Activated CD4-positive, alpha-beta T cell treated with anti-CD3 and anti-CD28 coated beads, Interleukin-2, amount 50 U/mL, for 48 hours (primary cell): ENCODE measurements at regions not wholly inside any gene's neighbourhood (a gene's known extent, or its start where the extent isn't known, plus 50 kb on each side); places are given as distances from the start of the nearest gene placed in this dataset.

Experiments
- DNase-seq, 2 experiments: peaks; one replicate each; pipeline ENCODE4 v3.0.0-alpha.2; 2020

DNA sequence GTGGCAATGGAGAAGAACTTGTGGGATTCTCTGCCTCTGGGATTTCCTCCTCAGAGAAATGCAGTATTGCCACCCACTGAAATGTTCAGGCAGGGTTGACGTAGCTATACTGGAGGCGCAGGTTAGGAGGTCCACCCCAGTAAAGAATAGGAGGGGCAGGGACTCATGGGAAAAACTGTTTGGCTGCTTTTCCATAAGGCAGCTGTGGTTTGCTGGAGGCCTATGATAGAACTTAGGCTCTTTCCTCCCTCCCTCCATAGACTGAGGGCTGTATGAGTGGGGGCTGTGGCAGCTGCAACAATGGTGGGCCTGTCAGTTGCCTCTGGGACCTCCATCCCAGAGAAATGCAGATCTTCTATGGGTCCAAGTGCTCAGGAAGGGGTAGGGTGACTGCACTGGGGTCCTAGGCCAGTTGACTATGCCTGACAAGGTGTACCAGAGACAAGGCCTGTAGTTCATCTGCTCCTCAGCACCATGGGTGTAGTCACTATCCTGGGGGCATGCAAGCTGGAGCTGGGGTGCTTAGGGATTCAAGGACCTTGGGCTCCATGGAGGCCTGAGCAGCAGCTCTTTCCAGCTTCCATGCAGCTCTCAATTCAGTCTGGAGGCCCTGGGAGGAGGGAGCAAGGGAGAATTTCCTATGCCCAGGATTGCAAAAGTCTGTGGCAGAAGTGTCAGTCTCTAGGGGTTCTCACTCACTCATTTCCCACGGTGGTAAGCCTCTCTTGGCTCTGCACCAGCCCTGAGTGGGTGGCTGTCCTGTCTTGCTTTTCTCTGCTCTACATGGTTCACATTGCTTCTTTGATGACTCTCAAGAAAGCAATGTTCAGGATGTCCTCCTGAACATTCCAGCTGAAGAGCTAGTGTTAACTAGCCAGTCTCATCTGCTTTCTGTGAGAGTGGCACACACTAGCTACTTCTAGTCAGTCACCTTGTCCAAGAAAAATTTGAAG is 353.0 kb downstream of the IDS start:
- DNase-seq, result no peak

DNA sequence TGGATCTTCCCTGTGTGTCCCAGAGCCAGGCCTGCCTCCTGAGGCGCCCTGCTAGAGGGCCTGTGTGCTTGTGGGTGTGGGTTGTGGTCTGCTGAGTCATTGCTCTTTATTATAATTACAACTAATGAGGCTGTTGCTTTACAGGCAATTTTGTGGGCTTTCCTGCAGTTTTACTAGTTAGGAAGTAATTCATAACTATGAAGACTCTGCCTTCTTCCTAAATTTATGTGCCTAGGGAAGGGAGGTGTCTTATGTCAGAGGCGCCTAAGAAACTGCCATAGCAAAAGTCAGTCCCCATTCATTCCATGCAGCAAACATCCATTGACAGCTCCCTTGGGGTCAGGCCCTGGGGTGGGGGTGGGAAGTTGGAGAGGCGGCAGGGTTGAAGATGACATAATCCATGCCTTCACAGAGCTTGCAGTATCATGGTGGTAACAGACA is 359.2 kb downstream of the IDS start:
- DNase-seq, result peak in 1 of 2 experiments; percentile 3

DNA sequence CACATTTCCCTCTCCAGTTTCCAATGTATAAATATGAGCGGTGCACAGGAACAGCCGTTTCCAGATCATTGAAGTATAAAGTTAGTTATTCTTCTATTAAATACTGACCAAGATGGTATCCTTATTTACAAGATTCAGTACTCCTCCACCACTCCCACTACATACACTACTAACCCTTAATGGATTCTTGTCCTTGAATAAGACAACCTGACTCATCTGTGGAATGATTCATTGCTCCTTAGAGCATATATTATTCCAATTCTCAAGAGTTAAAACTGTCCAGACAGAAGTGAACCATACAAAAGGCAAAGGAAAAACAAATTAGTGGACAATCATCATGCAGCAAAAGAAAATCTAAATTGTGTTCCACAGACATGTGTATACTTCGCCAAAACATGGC is 373.3 kb downstream of the IDS start:
- no peak for DNase-seq

DNA sequence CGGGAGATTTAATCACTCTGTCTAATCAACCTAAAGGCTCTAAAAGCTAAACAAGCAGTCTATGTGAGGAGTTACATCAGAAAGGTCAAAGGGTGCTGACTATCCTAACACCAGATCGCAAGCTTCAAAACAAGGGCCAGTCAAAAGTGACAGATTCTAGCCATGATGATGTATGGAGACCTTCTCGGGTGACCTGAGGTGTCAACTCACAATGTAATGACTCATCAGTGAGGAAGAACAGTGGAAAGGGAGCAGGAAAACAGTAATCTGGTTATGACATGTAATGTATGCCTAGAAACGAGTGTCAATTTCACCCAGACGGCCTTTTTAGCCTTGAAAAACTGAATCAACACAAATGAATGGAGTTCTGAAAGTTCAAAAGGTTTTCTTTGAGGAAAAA is 375.3 kb downstream of the IDS start:
- DNase-seq, result no peak

DNA sequence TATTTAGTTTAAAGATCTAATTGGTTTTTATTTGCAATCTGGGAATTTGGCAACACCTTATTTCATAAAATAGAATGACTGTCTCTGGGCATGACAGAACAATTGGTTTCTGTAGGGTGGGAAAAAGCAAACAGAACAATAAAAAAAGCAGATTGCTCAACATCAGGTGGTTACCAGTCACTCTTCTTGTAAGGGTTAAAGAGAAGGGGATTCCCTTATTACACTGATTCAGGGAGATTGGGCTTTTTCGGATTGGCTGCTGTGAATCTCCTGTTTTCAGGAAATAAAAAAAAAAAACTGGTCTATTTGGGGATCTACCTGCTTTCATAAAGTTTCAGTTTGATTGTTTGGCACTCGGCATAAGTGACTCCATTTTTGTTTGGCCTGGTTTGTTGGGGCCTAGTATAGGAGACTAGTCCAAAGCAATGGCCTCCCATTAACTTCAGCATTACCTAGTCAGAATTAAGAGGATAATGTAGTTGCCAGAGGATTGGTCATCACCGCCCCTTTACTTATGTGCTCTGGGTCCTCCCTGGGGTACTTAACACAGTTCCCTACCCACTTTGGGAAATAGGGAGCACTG is 380.5 kb downstream of the IDS start:
- DNase-seq, result no peak

DNA sequence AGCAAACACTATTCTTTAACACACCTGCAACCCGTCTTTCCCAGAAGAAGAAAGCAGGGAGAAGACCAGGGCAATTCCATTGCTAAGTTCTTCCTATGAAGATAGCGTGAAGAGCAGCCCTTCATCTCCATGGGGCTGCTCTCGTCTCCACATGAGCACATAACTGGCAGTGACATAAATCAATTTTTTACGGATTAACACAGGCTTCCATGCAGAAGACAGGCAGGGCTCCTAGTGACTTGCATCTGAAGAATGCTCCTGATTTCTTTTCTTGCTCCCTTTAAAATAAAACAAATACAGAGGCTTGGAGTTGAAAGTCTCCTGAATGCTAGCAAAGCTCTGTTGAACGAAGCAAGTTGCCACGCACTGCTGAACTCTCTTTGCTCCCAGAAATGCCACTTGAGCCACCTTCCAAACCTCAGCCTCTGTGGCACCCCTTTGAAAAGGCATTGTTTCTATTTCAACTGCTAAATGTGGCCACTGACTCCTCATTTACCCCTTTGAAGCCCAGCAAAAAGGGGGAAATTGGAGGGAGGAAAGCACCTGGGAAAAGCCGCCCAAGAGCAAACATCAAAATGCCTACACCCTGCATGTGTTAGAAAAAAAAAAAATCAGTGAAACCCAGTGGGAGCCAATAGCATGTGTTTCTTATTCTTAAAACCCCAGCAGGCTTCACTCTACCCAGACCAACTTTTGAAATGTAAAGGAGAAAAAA is 383.7 kb downstream of the IDS start:
- no peak for DNase-seq

DNA sequence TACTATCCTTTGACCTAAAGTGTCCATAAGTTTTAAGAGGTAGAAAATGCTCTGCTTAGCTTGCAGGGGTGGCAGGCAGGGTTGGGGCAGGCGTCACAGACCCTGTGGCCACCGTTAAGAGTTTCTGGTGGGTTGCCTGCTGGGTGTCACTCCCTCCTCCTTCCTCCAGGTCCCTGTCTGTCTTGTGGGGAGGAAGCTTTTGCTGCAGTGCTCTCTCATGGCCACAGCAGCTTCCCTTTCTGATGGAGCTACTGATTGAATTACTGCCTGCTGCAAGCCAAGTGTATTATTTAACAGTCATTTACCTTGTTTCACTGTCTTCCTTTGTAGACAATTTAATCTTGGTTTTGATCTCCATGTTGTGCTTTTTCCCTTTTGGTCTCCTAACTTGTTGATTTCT is 384.6 kb downstream of the IDS start:
- DNase-seq, result no peak

DNA sequence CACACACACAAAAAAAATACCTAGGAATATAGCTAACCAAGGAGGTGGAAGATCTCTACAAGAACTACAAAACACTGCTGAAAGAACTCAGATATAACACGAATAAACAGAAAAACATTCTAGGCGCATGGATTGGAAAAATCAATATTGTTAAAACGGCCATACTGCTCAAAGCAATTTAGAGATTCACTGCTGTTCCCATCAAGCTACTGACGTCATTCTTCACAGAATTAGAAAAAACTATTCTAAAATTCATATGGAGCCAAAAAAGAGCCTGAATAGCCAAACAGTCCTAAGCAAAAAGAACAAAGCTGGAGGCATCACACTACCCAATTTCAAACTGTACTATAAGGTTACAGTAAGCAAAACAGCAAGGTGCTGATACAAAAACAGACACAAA is 390.2 kb downstream of the IDS start:
- DNase-seq, result no peak

DNA sequence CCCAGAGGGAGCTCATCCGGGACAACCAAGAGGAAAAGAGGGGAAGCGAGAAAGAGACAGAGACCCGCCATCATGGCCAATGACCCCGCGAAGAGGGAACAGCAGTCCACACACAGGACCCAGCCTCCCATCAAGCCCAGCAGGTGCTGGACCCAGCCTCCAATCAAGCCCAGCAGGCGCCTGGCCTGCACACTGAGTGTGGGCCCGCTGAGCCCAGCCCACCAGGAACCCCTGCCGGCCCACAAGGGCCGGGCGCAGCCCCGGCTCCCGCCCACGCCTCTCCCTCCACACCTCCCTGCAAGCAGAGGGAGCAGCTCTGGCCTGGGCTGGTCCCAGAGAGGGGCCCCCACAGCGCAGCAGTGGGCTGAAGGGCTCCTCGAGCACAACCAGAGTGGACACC is 391.1 kb downstream of the IDS start:
- no peak for DNase-seq

DNA sequence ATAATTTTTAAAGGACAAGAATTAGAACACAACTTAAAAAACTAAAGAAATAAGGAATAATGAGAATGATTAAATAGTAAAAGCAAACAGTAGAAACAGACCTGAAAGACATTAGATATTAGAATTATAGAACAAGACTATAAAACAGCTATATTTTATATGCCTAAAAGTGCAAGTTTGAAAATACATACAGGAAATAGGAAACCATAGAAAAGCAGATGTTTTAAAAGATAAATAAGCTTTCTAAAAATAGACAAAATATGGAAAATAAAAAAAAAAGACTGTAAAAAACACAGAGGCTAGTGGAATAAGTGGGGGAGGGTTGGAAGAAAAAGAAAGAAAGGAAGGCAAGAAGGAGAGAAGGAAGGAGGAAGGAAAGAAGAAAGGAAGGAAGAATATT is 407.3 kb downstream of the IDS start:
- no peak for DNase-seq

DNA sequence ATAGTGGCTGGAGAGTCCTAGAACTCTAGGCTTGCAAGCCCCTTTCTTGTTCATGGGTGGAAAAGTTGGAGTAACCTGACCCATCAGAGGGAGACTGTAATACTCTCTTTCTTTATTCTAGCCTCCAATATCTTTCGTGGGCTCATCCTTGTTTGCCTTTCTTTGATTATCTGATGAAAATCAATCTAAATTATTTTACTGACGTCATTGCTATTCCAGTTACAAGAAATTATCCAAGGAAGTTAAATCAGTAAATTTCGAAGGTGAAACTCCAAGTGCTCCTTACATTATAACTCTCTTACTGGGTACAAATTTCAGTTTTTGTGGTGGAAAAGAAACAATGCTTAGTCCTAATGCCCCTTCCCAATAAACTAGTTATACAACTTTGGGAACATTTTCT is 412.9 kb downstream of the IDS start:
- DNase-seq, result no peak

DNA sequence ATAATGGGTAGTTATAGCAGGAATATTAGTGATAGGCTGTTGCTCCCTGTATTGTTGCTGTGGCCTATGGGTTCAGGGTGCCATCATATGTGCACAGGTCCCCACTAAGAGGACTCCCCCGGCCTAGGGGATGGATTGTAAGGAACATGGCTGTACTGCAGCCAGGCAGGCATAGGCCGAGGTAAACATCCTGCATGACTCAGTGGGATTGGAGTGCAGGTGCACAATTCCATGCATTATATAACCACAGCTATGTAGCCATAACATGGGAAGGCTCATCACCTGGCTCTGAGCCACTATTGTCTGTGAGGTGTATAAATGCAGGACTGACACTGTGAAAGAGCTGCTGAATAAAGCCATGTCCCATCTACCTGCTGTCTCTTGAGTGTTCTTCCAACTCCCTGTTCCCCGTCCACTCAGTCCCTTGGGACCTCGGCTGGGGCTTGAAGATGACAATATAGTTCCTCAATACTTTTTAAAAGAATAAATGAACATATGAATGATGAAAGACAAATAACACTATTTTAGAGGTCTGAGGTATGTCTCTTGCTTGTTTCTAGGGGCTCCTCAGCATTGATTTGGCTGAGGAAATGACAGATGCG is 425.2 kb downstream of the IDS start:
- no peak for DNase-seq

DNA sequence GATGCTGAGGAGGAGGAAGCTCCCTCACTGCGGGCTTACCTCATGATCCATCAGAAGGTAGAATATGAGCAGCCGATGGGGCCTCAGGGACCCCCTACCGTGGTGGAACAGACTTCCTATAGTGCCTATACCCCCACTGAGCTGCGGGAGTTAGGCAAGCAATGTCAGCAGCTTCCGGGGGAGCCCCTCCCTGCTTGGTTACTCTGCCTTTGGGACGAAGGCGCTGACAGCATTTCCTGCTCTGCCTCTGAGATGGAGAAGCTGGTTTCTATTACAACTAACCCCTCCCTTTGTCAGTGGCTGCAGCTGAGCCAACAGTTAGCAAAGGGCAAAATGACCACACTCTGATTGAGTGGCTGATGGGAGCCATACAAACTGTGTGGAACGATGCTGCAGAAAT is 430.7 kb downstream of the IDS start:
- peak in 1 of 2 experiments; percentile 4 for DNase-seq

DNA sequence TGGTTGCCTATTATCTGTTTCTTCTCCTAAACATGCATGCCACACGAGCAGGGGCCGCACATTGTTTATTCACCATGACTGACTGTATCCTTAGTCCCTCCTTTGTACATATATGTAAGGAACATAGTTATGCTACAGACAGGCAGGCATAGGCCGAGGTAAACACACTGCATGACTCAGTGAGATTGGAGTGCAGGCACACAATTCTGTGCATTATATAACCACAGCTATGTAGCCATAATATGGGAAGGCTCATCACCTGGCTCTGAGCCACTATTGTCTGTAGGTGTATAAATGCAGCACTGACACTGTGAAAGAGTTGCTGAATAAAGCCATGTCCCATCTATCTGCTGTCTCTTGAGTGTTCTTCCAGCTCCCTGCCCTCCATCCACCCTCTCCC is 431.6 kb downstream of the IDS start:
- no peak for DNase-seq

DNA sequence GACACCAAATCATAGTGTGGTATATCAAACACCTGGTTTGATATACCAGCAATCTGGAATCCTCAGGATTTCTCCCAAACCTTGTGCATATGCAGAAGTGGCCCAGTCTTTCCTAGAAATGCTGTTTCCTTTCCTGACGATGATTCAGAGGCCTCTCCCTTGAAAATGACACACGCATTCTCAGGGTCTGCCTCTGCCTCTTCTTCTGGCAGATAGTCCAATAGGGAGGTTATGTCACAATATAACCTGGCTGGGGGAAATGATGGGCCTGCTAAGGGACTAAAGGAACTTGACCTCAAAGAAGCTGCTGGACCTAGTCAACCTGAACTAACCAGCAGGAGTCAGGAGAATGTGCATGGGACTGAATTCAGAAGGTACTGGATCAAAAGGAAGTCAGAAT is 435.2 kb downstream of the IDS start:
- no peak for DNase-seq

DNA sequence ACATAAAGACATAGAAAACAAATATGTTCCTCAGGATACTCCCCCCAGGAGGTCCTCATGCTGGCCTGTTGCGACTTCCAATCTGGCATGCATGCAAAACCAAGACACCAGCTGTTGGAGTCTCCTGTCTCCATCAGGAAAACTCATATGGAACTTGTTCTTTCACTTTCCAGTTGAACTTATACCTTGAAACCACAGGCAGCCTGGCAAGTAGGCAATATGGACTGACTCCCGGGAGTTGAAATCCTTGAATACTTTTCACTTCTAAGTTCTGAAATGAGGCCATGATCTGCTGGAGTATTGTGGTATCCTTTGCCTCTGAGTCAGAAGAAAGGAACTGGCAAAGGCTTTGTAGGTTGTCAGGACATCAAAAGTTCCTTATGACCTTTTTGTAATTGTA is 444.2 kb downstream of the IDS start:
- DNase-seq, result no peak
